AG04449 (cell line): ENCODE measurements at regions not wholly inside any gene's neighbourhood (a gene's known extent, or its start where the extent isn't known, plus 50 kb on each side); places are given as distances from the start of the nearest gene placed in this dataset.

Experiments used
- CTCF ChIA-PET: fragments of 350-600 bp; formaldehyde crosslinking; extraction: SDS; loops from one replicate; lab custom pipeline; 2021; ENCODE audit warnings: antibody characterized with exemption; lab: Yijun Ruan, JAX
- POLR2A ChIA-PET: fragments of 400-600, 350-600 bp; formaldehyde crosslinking; extraction: SDS; loops from one replicate; lab custom pipeline; 2020; ENCODE audit warnings: antibody characterized with exemption, inconsistent platforms; lab: Yijun Ruan, JAX
- DNase-seq: peaks from one replicate; pipeline ENCODE4 v3.0.0-alpha.2; 2010; ENCODE audit warnings: low read depth, low spot score
- H3K4me3 ChIP-seq: 2 replicates; pipeline ENCODE4 v1.5.1; 2011; ENCODE audit warnings: low read depth, mild to moderate bottlenecking, control low read depth, low read length
- CTCF ChIP-seq: IDR thresholded peaks from one replicate; pipeline ENCODE4 v1.5.1; 2011; ENCODE audit warnings: mild to moderate bottlenecking, moderate library complexity, low read length, control low read depth, inconsistent platforms; ENCODE audit not compliant: insufficient read depth; ENCODE audit errors: missing control alignments

- ChIA-PET CTCF (interaction anchor here (1.1 to 1.5 kb wide), 2 partner anchors 11 to 163 kb away, joined by 3 to 4 read pairs; no protein-coding TSS in a partner anchor), POLR2A (no interaction called here)
- DNase-seq: no peak
- H3K4me3 ChIP-seq: no peak overlapping the region
- TF ChIP-seq CTCF: no peak
Observed at GRCh38 chr10:33048223-33048622, 90.2 kb upstream of the ITGB1 start.

GRCh38 chr10:33047655-33048054 lies 89.6 kb upstream of the ITGB1 start:
- TF ChIP-seq CTCF: peak; percentile 14
- DNase-seq: no peak
- POLR2A ChIA-PET: no interaction called here
- CTCF ChIA-PET: interaction anchor here (1.1 to 1.5 kb wide), 2 partner anchors 10 to 164 kb away, joined by 3 to 4 read pairs; no protein-coding TSS in a partner anchor
- H3K4me3 ChIP-seq: no peak overlapping the region

- TF ChIP-seq CTCF: no peak
- ChIA-PET POLR2A (no interaction called here), CTCF (interaction anchor here (1.5 kb wide), 1 partner anchor 165 kb away, joined by 4 read pairs; no protein-coding TSS in a partner anchor)
- DNase-seq: no peak
- H3K4me3 ChIP-seq: no peak overlapping the region
Observed at GRCh38 chr10:33046792-33047191, 88.8 kb upstream of the ITGB1 start.

GRCh38 chr10:33045421-33045820 lies 87.4 kb upstream of the ITGB1 start:
- DNase-seq: no peak
- no peak for TF ChIP-seq CTCF
- ChIA-PET POLR2A (no interaction called here), CTCF (no interaction called here)
- H3K4me3 ChIP-seq: no peak overlapping the region

GRCh38 chr10:33042565-33042964 lies 84.5 kb upstream of the ITGB1 start:
- no peak overlapping the region for H3K4me3 ChIP-seq

More at GRCh38 chr10:33042565-33042964, 84.5 kb upstream of the ITGB1 start:
- POLR2A ChIA-PET: no interaction called here
- TF ChIP-seq CTCF: no peak
- CTCF ChIA-PET: no interaction called here
- DNase-seq: no peak
